GM23248 (cell line): ENCODE measurements at regions not wholly inside any gene's neighbourhood (a gene's known extent, or its start where the extent isn't known, plus 50 kb on each side); places are given as distances from the start of the nearest gene placed in this dataset.

Experiments
- EZH2 ChIP-seq: fragments of 200-600 bp; sonication (generic); IDR thresholded peaks from 2 replicates; pipeline ENCODE4 v1.6.1; 2018; ENCODE audit warnings: antibody characterized with exemption, mild to moderate bottlenecking; ENCODE audit not compliant: insufficient read depth, poor library complexity, severe bottlenecking
- EZH2phosphoT487 ChIP-seq: fragments of 200-600 bp; sonication (generic); IDR thresholded peaks from 2 replicates; pipeline ENCODE4 v1.6.1; 2018; ENCODE audit warnings: antibody characterized with exemption, moderate library complexity, mild to moderate bottlenecking, low read depth; ENCODE audit not compliant: insufficient read depth

- TF ChIP-seq EZH2phosphoT487 (no peak), EZH2 (no peak)
These were observed 82.6 kb upstream of the NPVF start for GRCh38 chr7:25310896-25311295.
